Activated T-cell treated with anti-CD3 and anti-CD28 coated beads, Interleukin-2, amount 50 U/mL, for 4 hours (primary cell): ENCODE measurements at regions not wholly inside any gene's neighbourhood (a gene's known extent, or its start where the extent isn't known, plus 50 kb on each side); places are given as distances from the start of the nearest gene placed in this dataset.

ENCODE experiments used
- ATAC-seq, 2 donors: fragments of 200-7000 bp; cut with Tn5 transposase; one replicate each; pipeline ENCODE4 v1.10.0; 2021
- DNase-seq: peaks from one replicate; pipeline ENCODE4 v3.0.0-alpha.2; 2020
- H3K27me3 Mint-ChIP-seq: one replicate; pipeline ENCODE4 v1.8.0; 2021; ENCODE audit warnings: low read depth, mixed read lengths
- H3K36me3 Mint-ChIP-seq: one replicate; pipeline ENCODE4 v1.8.0; 2022; ENCODE audit warnings: mixed read lengths; ENCODE audit not compliant: insufficient read depth
- H3K4me1 Mint-ChIP-seq: one replicate; pipeline ENCODE4 v1.8.0; 2021; ENCODE audit warnings: low read depth, mixed read lengths
- H3K4me3 Mint-ChIP-seq: one replicate; pipeline ENCODE4 v1.8.0; 2021; ENCODE audit warnings: mild to moderate bottlenecking, moderate library complexity, mixed read lengths
- H3K9me3 Mint-ChIP-seq: one replicate; pipeline ENCODE4 v1.8.0; 2021; ENCODE audit warnings: mixed read lengths

- Mint-ChIP-seq H3K27me3 (no peaks in the 10 kb centered on the region), H3K4me1 (no peaks in the 10 kb centered on the region), H3K36me3 (no peaks in the 10 kb centered on the region), H3K9me3 (no peaks in the 10 kb centered on the region), H3K4me3 (no peak overlapping the region)
- DNase-seq = no peak
- no peak for ATAC-seq
Observed at GRCh38 chr13:78402708-78403400, 200.5 kb downstream of the POU4F1 start.

DNA sequence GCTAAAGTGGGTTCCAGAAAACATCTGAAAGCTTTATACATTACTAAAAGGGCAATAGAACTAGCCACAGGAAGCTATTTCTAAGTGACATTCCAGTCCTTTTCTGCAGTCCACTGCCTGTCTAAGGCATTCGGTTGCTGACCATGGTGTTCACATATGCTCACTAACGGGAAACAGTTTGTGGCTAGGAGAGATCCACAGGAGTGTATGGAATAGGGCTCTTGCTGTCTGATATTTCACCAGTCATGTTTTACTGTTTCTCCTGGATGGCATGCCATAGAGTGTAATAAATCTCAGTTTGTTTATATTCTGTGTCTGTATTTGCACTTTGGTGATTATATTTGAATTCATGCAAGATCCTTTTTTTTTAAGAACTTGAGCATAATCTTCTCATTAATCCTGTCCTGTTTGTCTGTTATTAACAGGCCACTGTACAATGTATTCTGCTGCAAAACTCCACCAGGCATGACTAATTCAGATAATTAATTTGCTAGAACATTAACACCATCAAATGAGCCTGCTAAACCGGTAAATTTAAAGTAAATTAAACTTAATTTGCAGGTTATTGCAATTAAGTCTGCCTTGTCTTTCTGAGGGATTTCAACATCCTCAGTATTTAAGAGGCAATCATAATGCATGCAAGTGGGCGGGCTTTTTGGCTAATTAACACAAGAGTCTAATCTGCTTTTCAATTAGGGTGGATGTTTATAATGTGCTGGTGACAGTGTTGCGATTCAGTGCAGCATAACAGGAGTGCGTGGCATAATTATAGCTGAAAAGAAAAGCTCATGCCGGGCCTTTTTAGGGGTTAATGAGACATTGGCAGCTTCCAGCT is 201.3 kb downstream of the POU4F1 start:
- H3K36me3 Mint-ChIP-seq = no peaks in the 10 kb centered on the region
- H3K9me3 Mint-ChIP-seq = no peaks in the 10 kb centered on the region
- H3K27me3 Mint-ChIP-seq = no peaks in the 10 kb centered on the region
- DNase-seq (no peak), ATAC-seq (no peak)
- H3K4me3 Mint-ChIP-seq = no peak overlapping the region
- H3K4me1 Mint-ChIP-seq = no peaks in the 10 kb centered on the region

DNA sequence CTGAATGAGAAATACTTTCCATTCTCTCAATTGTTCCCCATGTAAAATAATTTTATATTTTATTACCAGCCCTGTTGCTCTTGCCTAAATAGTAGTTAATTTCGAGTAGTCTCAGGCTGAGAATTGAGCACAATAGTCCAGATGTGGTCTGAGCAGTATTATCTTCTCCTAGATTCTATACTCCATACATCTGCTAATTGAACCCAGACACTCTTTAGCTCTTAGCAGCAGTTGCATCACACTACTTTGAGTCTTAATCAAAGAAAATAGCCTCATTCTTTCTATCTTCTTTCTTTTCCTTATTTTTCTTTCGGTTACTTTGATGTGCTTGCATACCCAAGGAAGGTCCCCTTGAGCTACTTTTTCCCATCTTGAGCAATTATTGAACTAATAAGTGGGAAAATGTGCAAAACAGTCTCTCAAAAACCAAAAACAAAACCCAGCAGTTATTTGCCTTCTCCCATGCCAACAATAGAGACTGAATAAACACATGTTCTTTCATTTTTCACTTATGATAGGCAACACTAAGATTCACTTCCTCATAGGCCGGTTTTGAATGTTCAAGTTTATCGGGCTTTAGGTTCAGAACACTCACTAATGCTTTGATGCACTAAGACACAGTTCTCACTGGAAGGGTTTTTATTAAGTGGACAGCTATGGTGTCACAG is 204.5 kb downstream of the POU4F1 start:
- Mint-ChIP-seq H3K4me3 (no peak overlapping the region), H3K36me3 (no peaks in the 10 kb centered on the region), H3K4me1 (no peaks in the 10 kb centered on the region), H3K9me3 (peaks cover 3% of the 10 kb centered on the region), H3K27me3 (no peaks in the 10 kb centered on the region)
- DNase-seq (no peak), ATAC-seq (no peak)

DNA sequence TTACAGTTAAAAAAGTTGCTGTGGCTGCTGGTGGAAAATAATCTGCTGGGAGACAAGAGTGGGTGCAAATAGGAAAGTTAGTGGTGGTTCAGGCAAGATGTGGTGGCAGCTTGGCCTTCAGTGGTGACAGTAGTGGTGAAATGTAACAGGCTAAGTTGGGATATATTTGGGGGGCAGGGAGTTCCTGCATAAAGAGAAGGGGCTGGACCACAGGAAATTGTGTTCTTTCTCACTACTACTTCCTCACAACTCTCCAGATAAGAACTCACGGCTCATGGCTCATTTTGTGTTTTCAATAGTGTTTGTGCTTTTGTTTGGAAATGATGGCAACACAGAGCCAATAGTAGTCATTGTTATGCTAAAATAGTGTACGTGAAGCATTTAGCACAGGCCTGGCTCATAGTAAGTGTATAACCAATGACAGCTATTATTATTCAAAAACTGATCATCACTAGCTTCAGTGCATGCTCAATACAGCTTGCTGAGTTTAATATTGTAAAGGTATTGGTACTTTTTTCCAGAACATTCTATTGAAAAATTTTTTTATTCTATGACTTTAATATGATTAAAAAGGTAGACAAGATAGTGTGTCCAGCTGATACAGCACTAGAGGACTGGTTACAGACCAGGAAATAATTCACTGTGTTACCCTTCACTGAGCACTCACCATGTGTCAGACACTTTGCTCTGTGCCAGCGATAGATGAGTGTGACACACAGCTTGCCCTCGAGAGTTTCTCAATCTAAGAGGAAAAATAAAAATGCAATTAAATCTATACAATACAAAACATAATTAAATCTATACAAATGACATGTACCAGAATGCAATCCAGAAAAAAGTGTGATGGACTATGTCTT is 209.8 kb downstream of the POU4F1 start:
- H3K4me3 Mint-ChIP-seq = no peak overlapping the region
- ATAC-seq (no peak), DNase-seq (no peak)
- H3K4me1 Mint-ChIP-seq = no peaks in the 10 kb centered on the region
- peaks cover 3% of the 10 kb centered on the region for H3K9me3 Mint-ChIP-seq
- H3K36me3 Mint-ChIP-seq = no peaks in the 10 kb centered on the region
- no peaks in the 10 kb centered on the region for H3K27me3 Mint-ChIP-seq

GRCh38 chr13:78383899-78384298 is 219.5 kb downstream of the POU4F1 start:
- Mint-ChIP-seq H3K9me3 (no peaks in the 10 kb centered on the region), H3K27me3 (no peaks in the 10 kb centered on the region), H3K4me3 (no peak overlapping the region), H3K36me3 (no peaks in the 10 kb centered on the region), H3K4me1 (no peaks in the 10 kb centered on the region)
- ATAC-seq (no peak), DNase-seq (no peak)

- no peak for DNase-seq
- Mint-ChIP-seq H3K36me3 (no peaks in the 10 kb centered on the region), H3K27me3 (no peaks in the 10 kb centered on the region), H3K4me3 (no peak overlapping the region), H3K9me3 (no peaks in the 10 kb centered on the region), H3K4me1 (no peaks in the 10 kb centered on the region)
- ATAC-seq = no peak
Observed at GRCh38 chr13:78383071-78383484, 220.3 kb downstream of the POU4F1 start.

GRCh38 chr13:78382491-78382890 is 220.9 kb downstream of the POU4F1 start:
- Mint-ChIP-seq H3K4me3 (no peak overlapping the region), H3K36me3 (no peaks in the 10 kb centered on the region), H3K9me3 (no peaks in the 10 kb centered on the region), H3K4me1 (no peaks in the 10 kb centered on the region), H3K27me3 (no peaks in the 10 kb centered on the region)
- DNase-seq (no peak), ATAC-seq (no peak)

- no peak overlapping the region for H3K4me3 Mint-ChIP-seq
- no peaks in the 10 kb centered on the region for H3K36me3 Mint-ChIP-seq
- H3K4me1 Mint-ChIP-seq = no peaks in the 10 kb centered on the region
- no peaks in the 10 kb centered on the region for H3K27me3 Mint-ChIP-seq
- no peak for ATAC-seq
- H3K9me3 Mint-ChIP-seq = no peaks in the 10 kb centered on the region
- DNase-seq = no peak
Observed at GRCh38 chr13:78376822-78377221, 226.5 kb downstream of the POU4F1 start.

- Mint-ChIP-seq H3K4me1 (no peaks in the 10 kb centered on the region), H3K36me3 (no peaks in the 10 kb centered on the region), H3K9me3 (no peaks in the 10 kb centered on the region), H3K27me3 (no peaks in the 10 kb centered on the region), H3K4me3 (no peak overlapping the region)
- DNase-seq (no peak), ATAC-seq (no peak)
Observed at GRCh38 chr13:78376033-78376432, 227.3 kb downstream of the POU4F1 start.

DNA sequence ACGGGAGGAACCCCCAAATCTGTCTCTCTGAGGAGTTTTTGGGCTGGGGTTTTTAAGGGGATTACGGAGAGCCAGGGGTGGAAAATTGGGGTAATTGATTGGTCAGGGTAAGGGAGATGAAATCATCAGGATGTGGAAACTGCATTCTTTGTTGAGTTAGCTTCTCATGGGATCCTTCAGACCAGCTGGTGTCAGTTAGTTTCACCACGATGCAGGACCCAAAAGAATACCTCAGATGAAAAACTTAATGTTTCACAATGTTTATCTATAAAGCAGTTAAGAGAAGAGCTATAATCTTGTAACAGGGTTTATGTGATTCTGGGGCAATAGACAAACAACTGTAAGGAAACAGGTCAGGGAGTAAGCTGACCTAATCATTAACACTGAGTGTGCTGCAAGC is 230.8 kb downstream of the POU4F1 start:
- Mint-ChIP-seq H3K27me3 (no peaks in the 10 kb centered on the region), H3K9me3 (no peaks in the 10 kb centered on the region), H3K36me3 (no peaks in the 10 kb centered on the region), H3K4me1 (no peaks in the 10 kb centered on the region), H3K4me3 (no peak overlapping the region)
- no peak for DNase-seq
- ATAC-seq = no peak

DNA sequence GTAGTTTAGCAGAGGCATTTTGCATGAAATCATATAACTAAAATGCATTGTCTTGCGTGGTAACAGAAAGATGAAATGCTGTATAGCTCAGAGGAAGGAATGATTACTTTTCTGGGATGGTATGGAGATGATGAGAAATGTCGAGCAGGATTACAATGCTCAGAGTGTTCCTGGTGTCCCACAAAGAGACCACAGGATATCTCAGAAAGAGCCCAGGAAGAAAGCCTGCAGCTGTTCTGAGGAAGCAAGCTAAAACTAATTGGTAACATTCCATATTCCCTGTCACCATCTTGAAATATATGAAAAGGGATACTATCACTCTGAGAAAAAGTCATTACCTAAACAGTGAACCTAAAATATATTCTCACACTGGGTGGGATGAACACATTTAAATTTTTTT is 233.1 kb downstream of the POU4F1 start:
- no peak for ATAC-seq

DNA sequence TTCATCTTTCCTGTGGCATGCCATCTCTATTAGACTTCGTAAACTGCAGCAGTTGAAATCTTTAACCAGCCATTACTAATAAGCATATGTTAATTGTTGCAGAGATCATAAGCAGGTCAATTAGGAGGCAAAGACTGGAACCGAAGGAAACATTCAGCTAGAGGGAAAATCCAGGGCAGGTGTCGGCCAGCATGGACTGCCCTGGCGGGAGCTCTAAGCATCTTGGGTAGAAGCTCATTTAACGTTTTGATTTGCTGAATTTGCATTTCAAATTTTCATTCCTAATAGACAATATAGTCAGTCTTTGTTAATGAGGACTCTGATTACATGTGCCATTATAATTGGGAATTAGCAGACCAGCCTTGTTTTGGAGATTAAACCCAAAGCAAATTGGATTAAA is 238.6 kb downstream of the POU4F1 start:
- H3K4me1 Mint-ChIP-seq = no peaks in the 10 kb centered on the region
- DNase-seq (no peak), ATAC-seq (no peak)
- H3K36me3 Mint-ChIP-seq = no peaks in the 10 kb centered on the region
- no peaks in the 10 kb centered on the region for H3K9me3 Mint-ChIP-seq
- no peaks in the 10 kb centered on the region for H3K27me3 Mint-ChIP-seq
- no peak overlapping the region for H3K4me3 Mint-ChIP-seq

More for the DNA sequence above, 233.1 kb downstream of the POU4F1 start:
- Mint-ChIP-seq H3K9me3 (no peaks in the 10 kb centered on the region), H3K36me3 (no peaks in the 10 kb centered on the region), H3K27me3 (no peaks in the 10 kb centered on the region), H3K4me3 (no peak overlapping the region), H3K4me1 (no peaks in the 10 kb centered on the region)
- DNase-seq = no peak

- H3K36me3 Mint-ChIP-seq = no peaks in the 10 kb centered on the region
- ATAC-seq (no peak), DNase-seq (no peak)
- H3K4me3 Mint-ChIP-seq = no peak overlapping the region
- no peaks in the 10 kb centered on the region for H3K4me1 Mint-ChIP-seq
- H3K27me3 Mint-ChIP-seq = no peaks in the 10 kb centered on the region
- H3K9me3 Mint-ChIP-seq = no peaks in the 10 kb centered on the region
Observed at GRCh38 chr13:78341032-78341431, 262.3 kb downstream of the POU4F1 start.

- ATAC-seq (no peak), DNase-seq (no peak)
- H3K4me1 Mint-ChIP-seq = no peaks in the 10 kb centered on the region
- no peaks in the 10 kb centered on the region for H3K36me3 Mint-ChIP-seq
- no peaks in the 10 kb centered on the region for H3K9me3 Mint-ChIP-seq
- H3K4me3 Mint-ChIP-seq = no peak overlapping the region
- H3K27me3 Mint-ChIP-seq = peaks cover 2% of the 10 kb centered on the region
Observed at GRCh38 chr13:78339927-78340326, 263.4 kb downstream of the POU4F1 start.
